Astrocyte (in vitro differentiated cells and primary cell): ENCODE measurements at regions not wholly inside any gene's neighbourhood (a gene's known extent, or its start where the extent isn't known, plus 50 kb on each side); places are given as distances from the start of the nearest gene placed in this dataset.

Source experiments
- DNase-seq: peaks from one replicate; pipeline ENCODE4 v3.0.0-alpha.2; 2010; ENCODE audit warnings: low read depth
- FAIRE-seq: peaks from 2 replicates; lab custom pipeline; 2011; peaks lifted over from hg19 to GRCh38; lab: Jason Lieb, UNC
- H2AFZ ChIP-seq: 2 replicates; pipeline ENCODE4 v1.6.0; 2012; ENCODE audit warnings: low read depth, low read length, inconsistent platforms
- H3K27ac ChIP-seq: 2 replicates; pipeline ENCODE4 v1.5.1; 2011; ENCODE audit warnings: low read depth, low read length, inconsistent platforms
- H3K27me3 ChIP-seq: 2 replicates; pipeline ENCODE4 v1.6.0; 2011; ENCODE audit warnings: low read length, inconsistent platforms; ENCODE audit not compliant: insufficient read depth
- H3K36me3 ChIP-seq: 2 replicates; pipeline ENCODE4 v1.5.1; 2011; ENCODE audit warnings: low read length, inconsistent platforms; ENCODE audit not compliant: insufficient read depth
- H3K4me1 ChIP-seq: 2 replicates; pipeline ENCODE4 v1.5.1; 2011; ENCODE audit warnings: low read length, inconsistent platforms; ENCODE audit not compliant: insufficient read depth
- H3K4me2 ChIP-seq: 2 replicates; pipeline ENCODE4 v1.6.0; 2012; ENCODE audit warnings: low read length, inconsistent platforms
- H3K4me3 ChIP-seq: 2 replicates; pipeline ENCODE4 v1.5.1; 2011; ENCODE audit warnings: low read depth, mild to moderate bottlenecking, low read length, inconsistent platforms; ENCODE audit not compliant: insufficient read depth
- H3K79me2 ChIP-seq: 2 replicates; pipeline ENCODE4 v1.6.0; 2012; ENCODE audit warnings: mild to moderate bottlenecking, low read length, inconsistent platforms; ENCODE audit not compliant: insufficient read depth
- H3K9ac ChIP-seq: 2 replicates; pipeline ENCODE4 v1.6.0; 2012; ENCODE audit warnings: mild to moderate bottlenecking, low read length, inconsistent platforms
- H3K9me3 ChIP-seq: 2 replicates; pipeline ENCODE4 v1.5.1; 2012; ENCODE audit warnings: low read depth, mild to moderate bottlenecking, low read length, inconsistent platforms; ENCODE audit not compliant: insufficient read depth
- H4K20me1 ChIP-seq: 2 replicates; pipeline ENCODE4 v1.6.0; 2012; ENCODE audit warnings: low read length, inconsistent platforms; ENCODE audit not compliant: insufficient read depth
- H3K27ac Mint-ChIP-seq: one replicate; pipeline ENCODE4 v1.8.0; 2021; ENCODE audit warnings: mild to moderate bottlenecking, mixed read lengths; ENCODE audit not compliant: unreplicated experiment
- H3K27me3 Mint-ChIP-seq: one replicate; pipeline ENCODE4 v1.8.0; 2021; ENCODE audit warnings: low read depth, mixed read lengths; ENCODE audit not compliant: unreplicated experiment
- H3K36me3 Mint-ChIP-seq: one replicate; pipeline ENCODE4 v1.8.0; 2021; ENCODE audit warnings: low read depth, mixed read lengths; ENCODE audit not compliant: unreplicated experiment
- H3K4me1 Mint-ChIP-seq: one replicate; pipeline ENCODE4 v1.8.0; 2021; ENCODE audit warnings: low read depth, mixed read lengths; ENCODE audit not compliant: unreplicated experiment
- H3K4me3 Mint-ChIP-seq: one replicate; pipeline ENCODE4 v1.8.0; 2021; ENCODE audit warnings: mild to moderate bottlenecking, moderate library complexity, mixed read lengths; ENCODE audit not compliant: unreplicated experiment
- H3K9me3 Mint-ChIP-seq: one replicate; pipeline ENCODE4 v1.8.0; 2021; ENCODE audit warnings: mild to moderate bottlenecking, mixed read lengths; ENCODE audit not compliant: unreplicated experiment
- CTCF ChIP-seq: IDR thresholded peaks from 2 replicates; pipeline ENCODE4 v1.5.1; 2011; ENCODE audit warnings: low read depth, mild to moderate bottlenecking, inconsistent platforms, low read length, moderate library complexity; ENCODE audit not compliant: insufficient read depth
- EZH2 ChIP-seq: IDR thresholded peaks from 2 replicates; pipeline ENCODE4 v1.6.1; 2012; ENCODE audit warnings: mild to moderate bottlenecking, low read length, inconsistent platforms; ENCODE audit not compliant: insufficient read depth

DNA sequence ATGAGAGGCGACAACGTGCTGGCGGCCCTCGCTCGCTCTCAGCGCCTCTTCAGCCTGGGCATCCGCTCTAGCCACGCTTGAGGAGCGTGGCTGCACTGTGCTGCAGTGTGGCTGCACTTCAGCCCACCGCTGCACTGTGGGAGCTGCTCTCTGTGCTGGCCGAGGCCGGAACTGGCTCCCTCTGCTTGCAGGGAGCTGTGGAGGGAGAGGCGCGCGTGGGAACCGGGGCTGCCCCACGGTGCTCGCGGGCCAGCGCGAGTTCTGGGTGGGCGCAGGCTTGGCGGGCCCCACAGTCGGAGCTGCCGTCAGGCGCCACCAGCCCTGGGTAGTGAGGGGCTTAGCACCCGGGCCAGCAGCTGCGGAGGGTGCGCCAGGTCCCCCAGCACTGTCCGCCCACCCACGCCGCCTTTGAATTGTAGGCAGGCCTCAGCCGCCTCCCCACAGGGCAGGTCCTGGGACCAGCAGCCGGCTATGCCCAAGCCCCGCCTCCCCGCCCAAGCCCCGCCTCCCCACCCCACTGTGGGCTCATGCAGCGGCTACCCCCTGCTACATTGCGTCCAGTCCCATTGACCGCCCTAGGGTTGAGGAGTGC is 974.2 kb downstream of the FSCB start:
- Mint-ChIP-seq H3K9me3 (peaks cover 9% of the 10 kb centered on the region), H3K27me3 (no peaks in the 10 kb centered on the region), H3K4me3 (no peak overlapping the region), H3K36me3 (peaks cover 2% of the 10 kb centered on the region), H3K27ac (no peak overlapping the region), H3K4me1 (no peaks in the 10 kb centered on the region)
- Histone ChIP-seq H3K9ac (no peak overlapping the region), H4K20me1 (no peaks in the 10 kb centered on the region), H3K79me2 (no peaks in the 10 kb centered on the region), H3K4me3 (no peak overlapping the region), H3K4me2 (no peak overlapping the region), H3K36me3 (no peaks in the 10 kb centered on the region), H3K9me3 (no peaks in the 10 kb centered on the region), H3K4me1 (no peaks in the 10 kb centered on the region), H3K27me3 (no peaks in the 10 kb centered on the region), H3K27ac (no peak overlapping the region), H2AFZ (no peak overlapping the region)
- FAIRE-seq (no peak), DNase-seq (no peak)
- TF ChIP-seq CTCF (no peak), EZH2 (no peak)

DNA sequence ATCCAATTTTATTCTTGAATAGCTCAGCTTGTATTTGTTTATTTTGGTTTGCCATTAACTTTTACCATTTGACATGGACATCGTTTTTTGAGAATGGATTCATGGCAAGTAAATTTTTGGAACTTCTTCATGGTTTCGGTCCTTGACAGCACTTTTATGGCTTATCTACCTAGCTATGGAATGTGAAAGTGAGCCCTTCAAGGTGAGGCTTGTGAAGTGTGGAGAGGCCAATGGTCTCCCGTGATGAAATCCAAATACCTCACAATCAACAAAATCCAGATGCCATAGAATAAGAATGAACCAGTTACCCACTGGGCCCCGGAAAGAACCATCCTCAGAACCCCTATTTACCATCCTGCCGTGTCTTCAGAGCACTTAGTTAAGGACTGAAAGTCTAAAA is 978.8 kb downstream of the FSCB start:
- H3K4me1 ChIP-seq: no peaks in the 10 kb centered on the region
- no peaks in the 10 kb centered on the region for H4K20me1 ChIP-seq
- no peak for TF ChIP-seq CTCF
- TF ChIP-seq EZH2: no peak
- no peaks in the 10 kb centered on the region for H3K27me3 Mint-ChIP-seq
- H3K27ac ChIP-seq: no peak overlapping the region
- no peaks in the 10 kb centered on the region for H3K36me3 Mint-ChIP-seq
- no peaks in the 10 kb centered on the region for H3K36me3 ChIP-seq
- H3K4me3 Mint-ChIP-seq: no peak overlapping the region
- H3K9ac ChIP-seq: no peak overlapping the region
- H3K4me1 Mint-ChIP-seq: no peaks in the 10 kb centered on the region
- DNase-seq (no peak), FAIRE-seq (no peak)
- H3K27ac Mint-ChIP-seq: no peak overlapping the region
- no peaks in the 10 kb centered on the region for H3K27me3 ChIP-seq
- no peaks in the 10 kb centered on the region for H3K79me2 ChIP-seq
- no peak overlapping the region for H3K4me3 ChIP-seq
- no peak overlapping the region for H3K4me2 ChIP-seq
- H3K9me3 ChIP-seq: no peaks in the 10 kb centered on the region
- no peaks in the 10 kb centered on the region for H3K9me3 Mint-ChIP-seq
- H2AFZ ChIP-seq: no peak overlapping the region

GRCh38 chr14:43525658-43526057 is 981.4 kb downstream of the FSCB start:
- no peak overlapping the region for H3K4me3 ChIP-seq
- DNase-seq: no peak
- no peak overlapping the region for H3K4me2 ChIP-seq
- H3K36me3 Mint-ChIP-seq: no peaks in the 10 kb centered on the region
- no peaks in the 10 kb centered on the region for H3K4me1 Mint-ChIP-seq
- H3K4me1 ChIP-seq: no peaks in the 10 kb centered on the region
- no peaks in the 10 kb centered on the region for H3K9me3 Mint-ChIP-seq
- no peak overlapping the region for H3K4me3 Mint-ChIP-seq
- FAIRE-seq: no peak
- no peak overlapping the region for H3K27ac ChIP-seq
- H3K36me3 ChIP-seq: no peaks in the 10 kb centered on the region
- no peak overlapping the region for H2AFZ ChIP-seq
- no peak for TF ChIP-seq EZH2
- no peak for TF ChIP-seq CTCF
- no peak overlapping the region for H3K27ac Mint-ChIP-seq
- H3K79me2 ChIP-seq: no peaks in the 10 kb centered on the region
- no peaks in the 10 kb centered on the region for H3K9me3 ChIP-seq
- no peaks in the 10 kb centered on the region for H3K27me3 Mint-ChIP-seq
- H3K9ac ChIP-seq: no peak overlapping the region
- no peaks in the 10 kb centered on the region for H3K27me3 ChIP-seq
- H4K20me1 ChIP-seq: no peaks in the 10 kb centered on the region
